Effector memory CD8-positive, alpha-beta T cell (primary cell): ENCODE measurements at regions not wholly inside any gene's neighbourhood (a gene's known extent, or its start where the extent isn't known, plus 50 kb on each side); places are given as distances from the start of the nearest gene placed in this dataset.
"Not testable (repeated sequence)": the region's sequence is repeated elsewhere in the genome, so short reads cannot be mapped to it uniquely, and the experiment has no call there.

Source experiments
- ATAC-seq: fragments of 150-1000 bp; cut with Tn5 transposase; replicated peaks from 2 replicates; pipeline ENCODE4 v1.10.0; 2021; ENCODE audit warnings: mild to moderate bottlenecking, moderate library complexity
- DNase-seq, 3 experiments: peaks; one replicate each; pipeline ENCODE4 v3.0.0; 2021
- H3K27ac Mint-ChIP-seq, 2 donors: one replicate each; pipeline ENCODE4 v1.8.0; 2022; ENCODE audit warnings: mild to moderate bottlenecking in 2 of 2, mixed read lengths in 2 of 2, moderate library complexity in 2 of 2
- H3K27me3 Mint-ChIP-seq, 2 donors: one replicate each; pipeline ENCODE4 v1.8.0; 2022; ENCODE audit warnings: mixed read lengths in 2 of 2
- H3K36me3 Mint-ChIP-seq: one replicate; pipeline ENCODE4 v1.8.0; 2022; ENCODE audit warnings: mild to moderate bottlenecking, moderate library complexity, mixed read lengths; ENCODE audit not compliant: insufficient read depth
- H3K4me1 Mint-ChIP-seq, 2 donors: one replicate each; pipeline ENCODE4 v1.8.0; 2022; ENCODE audit warnings: low read depth in 2 of 2, mixed read lengths in 2 of 2
- H3K4me3 Mint-ChIP-seq, 2 donors: one replicate each; pipeline ENCODE4 v1.8.0; 2022; ENCODE audit warnings: mild to moderate bottlenecking in 2 of 2, mixed read lengths in 2 of 2, moderate library complexity in 2 of 2
- H3K9me3 Mint-ChIP-seq, 2 donors: one replicate each; pipeline ENCODE4 v1.8.0; 2022; ENCODE audit warnings: mixed read lengths in 2 of 2

DNA sequence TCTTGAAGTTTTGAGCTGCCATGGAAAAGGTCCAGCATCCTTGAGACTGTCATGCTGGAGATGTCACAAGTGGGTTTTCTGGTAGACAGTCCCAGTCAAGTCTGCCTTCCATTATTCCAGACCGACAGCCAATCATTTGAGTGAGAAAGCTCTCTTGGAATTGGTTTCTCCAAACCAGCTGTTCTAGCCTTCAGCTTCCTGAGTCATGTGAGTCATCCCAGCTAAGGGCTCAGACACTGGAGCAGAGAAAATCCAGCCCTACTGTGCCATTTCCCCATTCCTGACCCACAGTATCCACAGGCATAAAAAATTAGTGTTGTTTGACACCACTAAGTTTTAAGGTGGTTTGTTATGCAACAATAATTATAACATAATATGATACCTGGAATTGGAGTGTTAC is 219.0 kb downstream of the ADRA2A start:
- Mint-ChIP-seq H3K27me3 (peaks cover 17 to 67% of the 10 kb centered on the region in 2 donors), H3K4me3 (no peak overlapping the region), H3K4me1 (no peaks in the 10 kb centered on the region), H3K27ac (no peak overlapping the region), H3K9me3 (no peaks in the 10 kb centered on the region), H3K36me3 (no peaks in the 10 kb centered on the region)
- no peak for ATAC-seq
- DNase-seq: no peak

DNA sequence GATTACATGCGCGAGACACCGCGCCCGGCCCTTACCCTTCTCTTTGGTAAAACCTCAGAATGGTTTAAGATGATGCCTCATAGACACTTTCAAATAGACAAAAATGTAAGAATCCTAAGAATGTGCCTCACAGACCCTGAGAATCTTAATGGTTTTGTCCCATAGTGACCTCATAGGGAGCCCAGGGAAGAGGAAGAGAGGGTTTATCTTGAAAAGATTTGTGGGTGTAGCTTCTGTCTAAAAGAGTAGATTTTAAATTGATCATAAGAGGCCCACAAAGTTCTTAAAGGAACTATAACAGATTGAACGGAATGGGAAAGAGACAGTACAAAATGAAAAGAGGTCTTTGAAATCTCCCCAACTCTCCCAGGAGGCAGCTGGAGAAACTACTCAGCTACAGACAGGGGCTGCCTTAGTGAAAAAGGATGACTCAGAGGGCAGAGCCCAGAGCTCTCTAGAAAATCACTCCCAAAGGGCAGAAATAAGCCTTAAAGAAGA is 220.6 kb downstream of the ADRA2A start:
- DNase-seq (no peak), ATAC-seq (no peak)
- Mint-ChIP-seq H3K27me3 (peaks cover 33 to 83% of the 10 kb centered on the region in 2 donors), H3K4me3 (no peak overlapping the region), H3K4me1 (no peaks in the 10 kb centered on the region), H3K9me3 (no peaks in the 10 kb centered on the region), H3K27ac (no peak overlapping the region), H3K36me3 (no peaks in the 10 kb centered on the region)

DNA sequence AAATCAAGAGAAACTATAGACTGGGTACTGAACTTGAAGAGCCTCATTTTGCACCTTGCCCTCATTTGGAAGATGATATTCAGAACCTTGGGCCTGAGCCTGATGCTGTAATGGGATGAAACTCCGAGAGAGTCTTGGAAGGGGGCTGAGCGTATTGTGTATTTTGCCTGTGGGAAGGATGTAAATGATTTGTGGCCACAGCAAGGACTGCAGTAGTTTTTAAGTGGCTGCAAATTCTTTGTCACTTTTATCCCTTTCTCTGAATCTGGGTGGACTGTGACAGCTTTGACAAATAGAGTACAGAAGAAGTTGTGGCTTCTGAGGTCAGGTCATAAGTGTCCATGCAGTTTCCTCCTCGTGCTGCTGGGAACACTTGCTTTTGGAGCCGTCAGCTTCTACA is 221.2 kb downstream of the ADRA2A start:
- no peak overlapping the region for H3K4me3 Mint-ChIP-seq
- H3K27me3 Mint-ChIP-seq: peaks cover 38 to 86% of the 10 kb centered on the region in 2 donors
- H3K27ac Mint-ChIP-seq: no peak overlapping the region
- no peaks in the 10 kb centered on the region for H3K36me3 Mint-ChIP-seq
- ATAC-seq: no peak
- no peaks in the 10 kb centered on the region for H3K4me1 Mint-ChIP-seq
- H3K9me3 Mint-ChIP-seq: no peaks in the 10 kb centered on the region
- no peak for DNase-seq

DNA sequence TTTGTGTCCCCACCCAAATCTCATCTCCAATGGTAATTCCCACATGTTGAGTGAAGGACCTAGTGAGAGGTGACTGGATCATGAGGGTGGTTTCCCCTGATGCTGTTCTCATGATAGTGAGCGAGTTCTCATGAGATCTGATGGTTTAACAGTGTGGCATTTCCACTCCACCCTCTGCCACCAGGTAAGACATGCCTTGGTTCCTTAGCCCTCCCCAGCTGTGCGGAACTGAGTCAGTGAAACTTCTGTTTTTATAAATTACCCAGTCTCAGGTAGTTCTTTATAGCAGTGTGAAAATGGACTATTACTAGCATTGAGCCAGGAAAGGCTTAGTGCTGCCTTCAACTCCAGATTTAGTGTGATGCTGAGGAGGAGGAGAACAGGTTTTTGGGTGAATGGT is 222.2 kb downstream of the ADRA2A start:
- Mint-ChIP-seq H3K27me3 (peaks cover 38 to 76% of the 10 kb centered on the region in 2 donors), H3K9me3 (no peaks in the 10 kb centered on the region), H3K36me3 (no peaks in the 10 kb centered on the region), H3K4me3 (no peak overlapping the region), H3K4me1 (no peaks in the 10 kb centered on the region), H3K27ac (no peak overlapping the region)
- DNase-seq: no peak
- ATAC-seq: no peak

DNA sequence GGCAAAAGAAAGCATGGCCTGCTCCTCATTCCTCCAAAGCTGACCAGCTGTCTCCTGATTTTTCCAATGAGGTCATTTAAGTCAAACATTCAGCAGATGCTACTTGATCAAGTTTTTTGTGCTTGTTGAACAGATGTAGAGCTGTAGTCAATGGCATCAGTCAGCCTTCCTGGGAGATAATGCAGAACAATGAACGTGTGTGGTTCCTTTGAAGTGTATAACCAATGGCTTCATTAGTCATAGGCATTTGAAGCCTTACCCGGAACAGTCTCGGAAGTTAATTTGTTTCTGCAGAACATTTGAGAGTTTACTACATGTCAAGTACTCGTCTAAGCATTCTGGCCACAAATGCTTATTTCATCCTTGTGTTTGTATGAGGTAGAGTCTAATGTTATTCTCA is 227.1 kb downstream of the ADRA2A start:
- Mint-ChIP-seq H3K4me1 (no peaks in the 10 kb centered on the region), H3K9me3 (no peaks in the 10 kb centered on the region), H3K36me3 (no peaks in the 10 kb centered on the region), H3K4me3 (no peak overlapping the region), H3K27ac (no peak overlapping the region), H3K27me3 (peaks cover 25 to 46% of the 10 kb centered on the region in 2 donors)
- DNase-seq: no peak
- ATAC-seq: no peak

DNA sequence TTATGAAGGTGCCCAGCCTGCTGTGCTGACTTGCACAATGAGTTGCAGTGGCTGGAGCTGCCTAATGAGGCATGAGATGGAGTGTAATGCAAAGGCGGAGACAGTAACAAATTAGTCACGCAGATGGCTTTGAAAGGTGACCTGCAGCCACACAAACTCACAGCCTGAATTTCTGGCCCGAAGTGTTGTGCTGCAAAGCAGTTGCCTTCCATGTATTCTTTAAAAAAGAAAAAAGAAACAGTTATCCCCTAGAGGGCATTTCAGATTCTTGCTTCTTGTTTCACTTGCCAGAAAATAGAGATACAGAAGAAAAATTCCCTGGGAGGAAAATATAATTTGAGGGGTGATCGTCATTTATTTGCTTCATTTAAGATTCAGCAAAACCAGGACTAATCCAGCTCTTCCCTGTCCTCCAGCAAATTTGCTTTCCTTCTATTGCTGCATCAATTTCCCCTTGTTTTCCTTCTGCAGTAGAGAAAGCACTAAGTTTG is 239.9 kb downstream of the ADRA2A start:
- ATAC-seq (no peak), DNase-seq (no peak)
- peaks cover 56 to 58% of the 10 kb centered on the region in 2 donors for H3K27me3 Mint-ChIP-seq
- no peaks in the 10 kb centered on the region for H3K36me3 Mint-ChIP-seq
- no peak overlapping the region for H3K27ac Mint-ChIP-seq
- no peak overlapping the region for H3K4me3 Mint-ChIP-seq
- H3K4me1 Mint-ChIP-seq: peaks cover 0 to 3% of the 10 kb centered on the region in 2 donors
- no peaks in the 10 kb centered on the region for H3K9me3 Mint-ChIP-seq

DNA sequence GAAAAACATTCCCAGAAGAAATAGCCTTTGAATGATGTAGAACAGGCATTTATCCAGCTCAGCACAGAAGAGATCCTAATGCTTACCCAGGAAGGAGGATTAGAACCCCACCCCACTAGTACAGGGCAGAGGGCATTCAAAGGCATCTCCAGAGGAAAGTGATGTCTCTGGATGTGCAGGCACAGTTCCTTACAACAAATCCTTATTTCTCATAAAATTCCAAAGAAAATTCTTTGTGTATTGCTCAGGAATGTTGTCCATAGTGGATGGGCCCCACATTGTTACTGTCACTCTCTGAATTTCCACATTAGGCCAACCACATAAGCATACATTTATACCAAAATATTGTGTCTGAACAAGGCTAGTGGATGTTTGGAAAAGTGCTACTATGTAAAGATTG is 243.0 kb downstream of the ADRA2A start:
- peaks cover 0 to 3% of the 10 kb centered on the region in 2 donors for H3K4me1 Mint-ChIP-seq
- ATAC-seq: no peak
- no peaks in the 10 kb centered on the region for H3K9me3 Mint-ChIP-seq
- no peak for DNase-seq
- H3K36me3 Mint-ChIP-seq: no peaks in the 10 kb centered on the region
- H3K27me3 Mint-ChIP-seq: peaks cover 70 to 81% of the 10 kb centered on the region in 2 donors
- no peak overlapping the region for H3K4me3 Mint-ChIP-seq
- H3K27ac Mint-ChIP-seq: no peak overlapping the region

DNA sequence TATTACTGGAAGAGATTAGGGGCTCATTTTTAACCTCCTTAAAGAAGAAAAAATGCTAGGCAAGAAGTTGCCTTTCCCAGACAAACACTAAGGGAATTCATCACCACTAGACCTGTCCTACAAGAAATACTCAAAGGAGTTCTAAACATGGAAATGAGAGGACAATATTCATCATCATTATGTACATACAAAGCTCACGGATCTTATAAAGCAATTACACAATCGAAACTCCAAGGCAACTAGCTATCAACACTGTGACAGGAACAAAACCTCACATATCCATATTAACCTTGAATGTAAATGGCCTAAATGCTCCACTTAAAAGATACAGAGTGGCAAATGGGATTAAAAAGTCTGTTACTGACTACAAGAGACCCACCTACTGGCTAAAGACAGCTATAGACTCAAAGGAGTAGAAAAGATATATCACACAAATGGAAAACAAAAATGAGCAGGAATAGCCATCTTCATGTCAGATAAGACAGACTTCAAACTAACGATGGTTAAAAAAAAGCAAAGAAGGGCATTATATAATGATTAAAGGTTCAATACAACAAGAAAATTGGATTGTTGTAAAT is 246.6 kb downstream of the ADRA2A start:
- Mint-ChIP-seq H3K27ac (no peak overlapping the region), H3K9me3 (no peaks in the 10 kb centered on the region), H3K27me3 (peaks cover 47 to 49% of the 10 kb centered on the region in 2 donors), H3K4me3 (no peak overlapping the region), H3K4me1 (no peaks in the 10 kb centered on the region), H3K36me3 (no peaks in the 10 kb centered on the region)
- DNase-seq (no peak), ATAC-seq (no peak)

DNA sequence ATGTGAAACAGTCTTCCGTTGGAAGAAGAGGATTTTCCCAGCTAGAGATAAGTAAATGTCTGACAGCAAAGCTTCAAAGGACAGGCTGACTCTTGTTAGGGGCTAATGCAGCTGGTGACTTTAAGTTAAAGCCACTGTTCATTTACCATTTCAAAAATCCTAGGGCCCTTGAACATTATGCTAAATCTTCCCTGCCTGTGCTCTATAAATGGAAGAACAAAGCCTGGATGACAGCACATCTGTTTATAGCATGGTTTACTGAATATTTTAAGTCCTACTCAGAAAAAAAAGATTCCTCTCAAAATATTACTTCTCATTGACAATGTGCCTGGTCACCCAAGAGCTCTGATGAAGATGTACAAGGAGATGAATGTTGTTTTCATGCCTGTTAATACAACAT is 255.3 kb downstream of the ADRA2A start:
- ATAC-seq, DNase-seq, H3K9me3 Mint-ChIP-seq, H3K4me1 Mint-ChIP-seq, H3K36me3 Mint-ChIP-seq, H3K4me3 Mint-ChIP-seq, H3K27ac Mint-ChIP-seq: not testable (repeated sequence)
- H3K27me3 Mint-ChIP-seq: peaks cover 0 to 11% of the 10 kb centered on the region in 2 donors

DNA sequence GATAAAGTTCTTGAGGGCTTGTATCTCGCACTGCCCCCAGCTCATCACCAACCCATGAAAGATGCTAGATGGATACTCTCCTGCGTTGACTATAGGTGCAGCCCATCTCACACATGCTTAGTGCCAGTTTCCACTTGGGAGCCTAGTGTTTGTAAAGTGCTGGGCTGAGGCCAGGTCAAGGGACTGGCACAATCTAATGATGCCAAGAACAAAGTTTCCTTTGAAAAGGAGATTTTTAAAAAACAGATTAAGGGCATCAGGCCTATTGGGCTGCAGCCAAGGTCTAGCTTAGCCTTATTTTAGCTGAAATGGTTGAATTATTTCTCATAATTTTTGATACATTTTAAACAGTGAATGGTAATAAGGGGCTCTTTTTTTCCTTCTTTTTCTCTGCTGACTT is 259.0 kb downstream of the ADRA2A start:
- Mint-ChIP-seq H3K36me3 (peaks cover 2% of the 10 kb centered on the region), H3K27ac (no peak overlapping the region), H3K4me3 (no peak overlapping the region), H3K9me3 (peaks cover 5 to 18% of the 10 kb centered on the region in 2 donors), H3K4me1 (no peaks in the 10 kb centered on the region), H3K27me3 (peaks cover 6 to 23% of the 10 kb centered on the region in 2 donors)
- no peak for ATAC-seq
- DNase-seq: no peak

DNA sequence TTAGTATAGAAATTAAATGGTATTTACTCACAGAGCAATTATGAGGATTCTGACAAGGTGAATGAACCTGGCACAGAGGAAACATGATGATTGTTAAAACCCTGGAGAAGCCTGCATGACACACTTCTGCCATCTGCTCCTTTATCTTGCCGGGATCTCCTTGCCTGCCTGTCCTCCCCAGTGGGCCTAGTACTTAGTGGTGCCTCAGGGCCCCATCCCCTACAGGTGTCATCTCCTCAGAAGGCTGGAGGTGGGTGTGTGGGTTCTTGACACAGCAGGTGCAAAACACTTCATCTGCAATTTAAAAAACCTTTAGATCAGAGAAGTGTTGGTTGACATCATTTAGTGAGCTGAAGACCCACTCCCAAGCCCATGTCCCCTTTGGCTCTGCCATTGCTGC is 261.2 kb downstream of the ADRA2A start:
- Mint-ChIP-seq H3K27me3 (peaks cover 6 to 23% of the 10 kb centered on the region in 2 donors), H3K4me1 (no peaks in the 10 kb centered on the region), H3K9me3 (peaks cover 7 to 22% of the 10 kb centered on the region in 2 donors), H3K4me3 (no peak overlapping the region), H3K27ac (no peak overlapping the region), H3K36me3 (peaks cover 2% of the 10 kb centered on the region)
- DNase-seq (no peak), ATAC-seq (no peak)

DNA sequence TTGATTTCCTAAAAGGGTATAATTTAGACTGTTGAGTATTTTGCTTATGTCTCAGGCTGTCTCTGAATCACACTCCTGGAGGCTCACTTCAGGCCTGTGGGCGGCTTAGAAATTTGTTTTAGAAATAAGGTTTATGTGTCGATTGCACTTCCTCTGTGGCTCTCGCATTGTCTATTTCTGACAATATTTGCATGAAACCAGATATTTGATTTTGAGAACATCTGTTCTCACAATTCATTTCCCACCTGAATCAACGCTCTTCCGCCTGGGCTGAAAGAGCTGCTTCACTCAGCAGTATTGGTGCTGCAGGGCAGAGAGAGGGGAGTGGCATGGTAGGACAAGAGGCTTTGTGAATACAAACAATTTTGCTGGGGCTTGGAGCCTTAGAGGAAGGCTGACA is 262.0 kb downstream of the ADRA2A start:
- Mint-ChIP-seq H3K27ac (no peak overlapping the region), H3K4me3 (no peak overlapping the region), H3K36me3 (peaks cover 2% of the 10 kb centered on the region), H3K4me1 (no peaks in the 10 kb centered on the region), H3K9me3 (peaks cover 7 to 22% of the 10 kb centered on the region in 2 donors), H3K27me3 (peaks cover 6 to 23% of the 10 kb centered on the region in 2 donors)
- no peak for ATAC-seq
- no peak for DNase-seq

DNA sequence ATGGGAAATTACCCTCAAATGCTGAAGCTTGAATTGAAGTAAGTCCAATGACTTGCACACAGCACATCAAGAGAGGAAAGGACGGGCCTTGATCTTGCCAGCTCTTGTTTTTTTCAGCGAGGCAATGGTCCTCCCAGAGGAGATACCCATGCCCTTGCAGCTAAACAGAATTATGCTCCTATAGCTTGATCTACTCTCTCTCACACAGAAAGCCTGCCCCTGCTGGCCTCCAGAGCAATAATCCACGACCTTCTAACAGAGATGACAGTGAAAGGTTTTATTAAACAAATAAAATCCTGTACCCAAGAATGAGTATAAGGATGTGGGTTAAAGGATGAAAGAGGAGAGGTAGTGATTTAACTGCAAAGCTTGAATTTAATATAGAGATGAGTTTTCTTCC is 268.0 kb downstream of the ADRA2A start:
- H3K4me1 Mint-ChIP-seq: no peaks in the 10 kb centered on the region

DNA sequence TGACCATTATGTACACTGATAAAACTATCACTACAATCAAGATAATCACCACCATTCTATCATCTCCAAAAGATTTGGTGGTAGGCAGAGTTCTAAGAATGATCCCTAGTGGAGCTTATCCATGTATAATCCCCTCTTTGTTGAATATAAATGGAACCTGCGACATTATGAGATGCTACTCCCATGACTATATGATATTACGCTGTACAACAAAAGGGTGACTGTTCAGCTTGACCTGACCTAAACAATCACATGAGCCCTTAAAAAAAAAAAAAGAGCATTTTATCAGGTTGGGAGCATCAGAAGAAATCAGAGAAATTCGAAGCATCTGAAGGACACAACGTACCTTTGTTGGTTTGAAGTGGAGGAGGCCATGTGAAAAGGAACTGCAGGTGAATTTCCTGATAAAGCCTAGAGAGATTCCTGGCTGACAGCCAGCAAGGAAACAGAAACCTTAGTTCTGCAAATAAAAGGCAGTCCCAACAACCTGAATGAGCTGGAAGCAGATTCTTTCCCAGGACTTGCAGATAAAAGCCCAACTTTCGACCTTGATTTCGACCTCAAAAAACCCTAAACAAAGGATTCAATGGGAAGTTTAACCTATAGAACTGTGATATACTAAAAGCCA is 270.7 kb downstream of the ADRA2A start:
- Mint-ChIP-seq H3K4me3 (no peak overlapping the region), H3K27me3 (peaks cover 0 to 29% of the 10 kb centered on the region in 2 donors), H3K9me3 (no peaks in the 10 kb centered on the region), H3K36me3 (no peaks in the 10 kb centered on the region), H3K27ac (no peak overlapping the region), H3K4me1 (no peaks in the 10 kb centered on the region)
- DNase-seq (no peak), ATAC-seq (no peak)

More for the DNA sequence above, 268.0 kb downstream of the ADRA2A start:
- Mint-ChIP-seq H3K9me3 (peaks cover 5 to 13% of the 10 kb centered on the region in 2 donors), H3K27me3 (peaks cover 0 to 18% of the 10 kb centered on the region in 2 donors), H3K27ac (no peak overlapping the region), H3K4me3 (no peak overlapping the region), H3K36me3 (peaks cover 2% of the 10 kb centered on the region)
- ATAC-seq: no peak
- DNase-seq: no peak
